Gastrocnemius medialis (tissue), 4 donors: ENCODE measurements at regions not wholly inside any gene's neighbourhood (a gene's known extent, or its start where the extent isn't known, plus 50 kb on each side); places are given as distances from the start of the nearest gene placed in this dataset.

ENCODE experiments used
- ATAC-seq, 2 donors: fragments of 150-250 bp; one replicate each; pipeline ENCODE4 v1.9.1; 2016
- DNase-seq, 2 donors: peaks; one replicate each; pipeline ENCODE4 v3.0.0-alpha.2; 2019
- H3K27ac ChIP-seq, 4 donors: fragments of 200-600 bp; sonication (generic); 1 replicate in 1 of 4; 2 replicates in 3 of 4; pipeline ENCODE4 v1.5.1; 2016 to 2018; ENCODE audit warnings: mild to moderate bottlenecking in 2 of 4, moderate library complexity in 1 of 4
- H3K27me3 ChIP-seq, 3 donors: fragments of 200-600 bp; sonication (generic) in 2 of 3; 1 replicate in 1 of 3; 2 replicates in 2 of 3; pipeline versions ENCODE4 v1.5.1 to v1.6.0; 2016 to 2019; ENCODE audit warnings: mild to moderate bottlenecking in 1 of 3, moderate library complexity in 1 of 3
- H3K36me3 ChIP-seq, 2 donors: fragments of 200-600 bp; sonication (generic) in 1 of 2; one replicate each; pipeline ENCODE4 v1.5.1; 2017 to 2018
- H3K4me1 ChIP-seq, 2 donors: fragments of 200-600 bp; sonication (generic) in 1 of 2; one replicate each; pipeline ENCODE4 v1.5.1; 2016 to 2017; ENCODE audit warnings: mild to moderate bottlenecking in 2 of 2
- H3K4me3 ChIP-seq, 4 donors: fragments of 200-600 bp; sonication (generic) in 3 of 4; 1 replicate in 1 of 4; 2 replicates in 3 of 4; pipeline ENCODE4 v1.5.1; 2016 to 2019; ENCODE audit warnings: mild to moderate bottlenecking in 2 of 4
- H3K9me3 ChIP-seq, 3 donors: fragments of 200-600 bp; sonication (generic) in 2 of 3; 1 replicate in 1 of 3; 2 replicates in 2 of 3; pipeline ENCODE4 v1.5.1; 2016 to 2019
- POLR2A ChIP-seq, 2 donors: fragments of 450-650 bp; IDR thresholded peaks; one replicate each; pipeline ENCODE4 v1.6.1; 2017; ENCODE audit warnings: antibody characterized with exemption in 2 of 2, mild to moderate bottlenecking in 2 of 2, moderate library complexity in 2 of 2
- in situ Hi-C, 4 donors: fragments of 200-750 bp; cut with MboI; loops; one replicate each; pipeline versions ENCODE4 v1.15.0 to v1.8.0; 2017; ENCODE audit warnings: low sequenced_read_pairs in 4 of 4
- intact Hi-C: fragments of 100-400 bp; cut with DNase I; formaldehyde crosslinking; loops from one replicate; pipeline ENCODE4 v1.15.1; 2023; ENCODE audit warnings: low total_unique reads
- TF ChIP-seq, protein P1 (sequence below), 5 experiments: fragments of 450-650 bp in 3 of 5; fragments of 200-600 bp in 2 of 5; sonication (generic) in 2 of 5; IDR thresholded peaks in 4 of 5; conservative IDR thresholded peaks in 1 of 5; 1 replicate in 4 of 5; 2 replicates in 1 of 5; pipeline ENCODE4 v1.5.1; 2016 to 2019; ENCODE audit warnings: antibody characterized with exemption in 5 of 5, mild to moderate bottlenecking in 3 of 5, moderate library complexity in 3 of 5

DNA sequence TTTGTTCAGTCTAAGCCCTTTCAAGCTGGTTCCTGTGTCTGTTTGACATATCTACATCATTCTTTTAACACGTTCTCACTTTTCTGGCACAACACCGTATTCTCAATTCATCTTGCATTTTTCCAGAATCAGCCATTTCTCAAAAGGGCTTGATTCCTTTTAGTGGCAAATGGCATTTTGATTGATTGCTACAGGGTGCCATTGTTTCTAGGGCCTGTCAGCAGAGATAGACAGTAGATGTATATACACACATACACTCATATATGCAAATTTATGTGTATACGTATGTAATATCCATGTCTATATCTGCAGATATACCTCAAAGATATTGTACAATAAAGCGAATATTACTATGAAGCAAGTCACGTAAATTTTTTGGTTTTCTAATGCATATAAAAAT is 367.9 kb upstream of the TNP1 start:
- Histone ChIP-seq H3K9me3 (no peaks in the 10 kb centered on the region), H3K27ac (no peak overlapping the region), H3K36me3 (no peaks in the 10 kb centered on the region), H3K4me1 (peaks cover 6 to 13% of the 10 kb centered on the region in 2 donors), H3K4me3 (no peak overlapping the region), H3K27me3 (no peaks in the 10 kb centered on the region)
- ATAC-seq (no peak), DNase-seq (no peak)
- TF ChIP-seq, protein P1, sequence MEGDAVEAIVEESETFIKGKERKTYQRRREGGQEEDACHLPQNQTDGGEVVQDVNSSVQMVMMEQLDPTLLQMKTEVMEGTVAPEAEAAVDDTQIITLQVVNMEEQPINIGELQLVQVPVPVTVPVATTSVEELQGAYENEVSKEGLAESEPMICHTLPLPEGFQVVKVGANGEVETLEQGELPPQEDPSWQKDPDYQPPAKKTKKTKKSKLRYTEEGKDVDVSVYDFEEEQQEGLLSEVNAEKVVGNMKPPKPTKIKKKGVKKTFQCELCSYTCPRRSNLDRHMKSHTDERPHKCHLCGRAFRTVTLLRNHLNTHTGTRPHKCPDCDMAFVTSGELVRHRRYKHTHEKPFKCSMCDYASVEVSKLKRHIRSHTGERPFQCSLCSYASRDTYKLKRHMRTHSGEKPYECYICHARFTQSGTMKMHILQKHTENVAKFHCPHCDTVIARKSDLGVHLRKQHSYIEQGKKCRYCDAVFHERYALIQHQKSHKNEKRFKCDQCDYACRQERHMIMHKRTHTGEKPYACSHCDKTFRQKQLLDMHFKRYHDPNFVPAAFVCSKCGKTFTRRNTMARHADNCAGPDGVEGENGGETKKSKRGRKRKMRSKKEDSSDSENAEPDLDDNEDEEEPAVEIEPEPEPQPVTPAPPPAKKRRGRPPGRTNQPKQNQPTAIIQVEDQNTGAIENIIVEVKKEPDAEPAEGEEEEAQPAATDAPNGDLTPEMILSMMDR (IDR thresholded peaks at IDR 0.05 in 4 of 5, conservative IDR thresholded peaks at IDR 0.05 in 1 of 5): no peak
- TF ChIP-seq POLR2A (IDR thresholded peaks at IDR 0.05): no peak
- intact Hi-C loops: no loop called here
- in situ Hi-C loops: no loop called here

DNA sequence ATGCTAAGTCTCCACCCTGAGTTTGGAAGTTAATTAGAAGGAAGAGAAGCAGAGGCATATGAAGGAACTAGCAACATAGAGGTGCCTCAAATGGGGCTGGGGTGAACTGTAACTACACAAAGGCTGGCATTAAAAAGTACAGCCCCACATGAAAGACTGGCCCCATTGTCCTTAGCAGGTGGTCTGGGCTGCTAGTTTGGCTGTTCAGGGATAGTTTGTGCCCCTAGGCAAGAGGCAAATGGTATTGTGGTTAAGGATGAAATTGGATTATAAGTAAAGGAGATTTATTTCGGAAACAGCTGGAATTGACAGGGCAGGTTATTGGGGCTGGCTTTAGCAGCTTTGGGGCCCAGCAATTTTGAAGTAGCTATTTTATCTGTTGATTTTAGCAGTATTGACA is 365.7 kb upstream of the TNP1 start:
- in situ Hi-C loops (no loop called here), intact Hi-C loops (no loop called here)
- no peak for ATAC-seq
- Histone ChIP-seq H3K36me3 (no peaks in the 10 kb centered on the region), H3K27me3 (no peaks in the 10 kb centered on the region), H3K4me1 (no peaks in the 10 kb centered on the region), H3K27ac (no peak overlapping the region), H3K4me3 (no peak overlapping the region), H3K9me3 (no peaks in the 10 kb centered on the region)
- DNase-seq: no peak
- TF ChIP-seq, protein P1 (IDR thresholded peaks at IDR 0.05 in 4 of 5, conservative IDR thresholded peaks at IDR 0.05 in 1 of 5): no peak
- TF ChIP-seq POLR2A (IDR thresholded peaks at IDR 0.05): no peak

DNA sequence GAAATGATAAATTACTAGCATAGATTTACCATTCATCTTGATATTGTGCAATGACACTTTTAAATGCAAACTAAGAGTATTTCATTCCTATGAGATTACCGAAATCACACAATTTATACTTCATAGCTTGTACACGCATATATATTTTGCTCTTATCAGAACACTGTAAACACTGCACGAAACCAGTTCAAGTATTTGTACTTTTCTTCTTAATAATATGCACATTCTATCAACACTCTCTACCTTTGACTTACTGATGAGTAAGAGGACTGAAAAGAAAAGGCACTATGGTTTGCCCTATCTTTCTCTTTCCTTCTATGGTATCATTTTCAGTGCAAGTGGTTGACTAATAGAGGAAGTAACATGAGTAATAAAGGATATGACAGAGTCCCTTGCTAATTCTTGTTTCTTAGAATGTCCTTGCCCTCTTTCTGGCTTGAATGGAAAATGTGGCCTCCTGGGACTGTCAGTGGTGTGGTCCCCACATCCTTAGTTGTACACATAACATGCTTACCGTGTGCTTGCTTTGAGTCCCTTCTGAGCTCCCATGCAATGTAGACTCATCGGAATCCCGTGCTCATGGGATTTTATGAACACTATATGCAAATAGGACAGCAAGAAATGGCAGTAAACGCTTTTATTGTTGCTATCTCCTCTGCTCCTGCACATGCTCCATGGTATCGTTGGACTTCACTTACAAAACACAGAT is 363.5 kb upstream of the TNP1 start:
- peak; percentile 45 to 55 for ATAC-seq
- H3K36me3 ChIP-seq: no peaks in the 10 kb centered on the region
- no peaks in the 10 kb centered on the region for H3K27me3 ChIP-seq
- intact Hi-C loops (no loop called here), in situ Hi-C loops (no loop called here)
- H3K4me1 ChIP-seq: peaks cover 10% of the 10 kb centered on the region in 2 donors
- no peak overlapping the region for H3K4me3 ChIP-seq
- no peak for TF ChIP-seq POLR2A (IDR thresholded peaks at IDR 0.05)
- TF ChIP-seq, protein P1 (IDR thresholded peaks at IDR 0.05 in 4 of 5, conservative IDR thresholded peaks at IDR 0.05 in 1 of 5): no peak
- no peak for DNase-seq
- no peaks in the 10 kb centered on the region for H3K9me3 ChIP-seq
- H3K27ac ChIP-seq: no peak overlapping the region

DNA sequence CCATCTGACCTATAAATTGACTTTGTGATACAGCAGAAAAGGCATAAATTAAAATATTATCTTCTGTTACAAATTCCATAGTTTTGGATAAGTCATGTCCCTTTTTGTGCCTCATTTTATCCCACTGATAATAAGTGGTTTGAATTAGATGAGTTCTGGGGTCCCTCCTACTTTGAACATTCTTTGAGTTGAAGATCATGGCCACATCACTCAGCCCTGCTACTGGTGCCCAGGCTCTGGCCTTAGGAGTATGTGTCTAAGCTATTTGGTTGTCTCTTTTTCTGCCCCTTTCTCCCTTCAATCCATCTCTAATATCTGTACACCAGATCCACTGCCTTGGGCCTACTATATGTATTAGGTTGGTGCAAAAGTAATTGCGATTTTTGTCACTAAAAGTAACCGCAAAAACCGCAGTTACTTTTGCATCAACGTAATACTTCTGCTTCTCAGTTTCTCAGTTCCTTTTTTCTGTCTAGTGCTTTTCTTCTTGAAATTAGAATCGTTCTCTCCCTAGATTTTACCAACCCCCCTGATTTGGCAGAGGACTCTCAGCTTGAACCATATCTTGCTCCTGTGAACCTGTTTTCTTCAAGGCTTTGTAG is 362.5 kb upstream of the TNP1 start:
- intact Hi-C loops: no loop called here
- in situ Hi-C loops: no loop called here
- DNase-seq (no peak), ATAC-seq (no peak)
- H3K4me1 ChIP-seq: peaks cover 10% of the 10 kb centered on the region in 2 donors
- H3K27me3 ChIP-seq: no peaks in the 10 kb centered on the region
- no peaks in the 10 kb centered on the region for H3K9me3 ChIP-seq
- H3K4me3 ChIP-seq: no peak overlapping the region
- H3K27ac ChIP-seq: no peak overlapping the region
- H3K36me3 ChIP-seq: no peaks in the 10 kb centered on the region
- TF ChIP-seq POLR2A (IDR thresholded peaks at IDR 0.05): no peak
- TF ChIP-seq, protein P1 (IDR thresholded peaks at IDR 0.05 in 4 of 5, conservative IDR thresholded peaks at IDR 0.05 in 1 of 5): no peak
